ENCODE measurements at regions not wholly inside any gene's neighbourhood (a gene's known extent, or its start where the extent isn't known, plus 50 kb on each side); places are given as distances from the start of the nearest gene placed in this dataset.

DNA sequence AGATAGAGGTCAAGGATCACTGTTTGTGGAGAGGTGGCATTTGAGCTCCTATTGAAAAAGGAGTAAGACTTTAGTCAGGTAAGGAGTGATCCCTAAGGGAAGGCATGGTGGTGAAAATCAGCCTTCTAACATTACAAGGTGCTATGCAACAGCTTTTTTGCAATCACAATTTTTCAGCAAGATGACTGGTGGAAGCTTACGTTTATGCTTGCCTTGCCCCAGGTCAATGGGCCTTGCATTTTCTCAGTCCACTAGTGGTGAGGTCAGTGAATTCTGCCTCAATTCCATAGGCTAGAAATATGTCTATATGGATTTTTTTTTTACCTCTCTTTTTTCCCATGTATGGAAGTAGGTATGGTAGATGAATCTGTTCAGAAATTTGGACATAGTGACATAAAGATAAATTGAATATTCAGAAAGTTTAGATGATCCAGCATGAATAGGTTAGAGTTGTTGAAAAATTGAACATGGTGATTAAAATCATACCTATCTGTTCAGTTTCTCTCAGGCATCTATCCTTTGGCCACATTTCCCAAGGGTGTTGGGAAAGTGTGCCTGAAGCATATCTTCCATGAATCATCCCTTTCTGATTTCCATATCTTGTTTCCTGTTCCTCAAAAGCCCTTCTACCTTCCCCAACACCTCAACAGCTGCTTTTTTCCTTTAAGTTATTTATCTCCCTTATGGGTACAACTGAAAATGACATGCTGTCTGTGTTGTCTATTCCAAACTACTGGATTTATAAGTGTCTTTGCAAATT lies 71.9 kb upstream of the PTPRZ1 start:
- TF ChIP-seq, protein P1, sequence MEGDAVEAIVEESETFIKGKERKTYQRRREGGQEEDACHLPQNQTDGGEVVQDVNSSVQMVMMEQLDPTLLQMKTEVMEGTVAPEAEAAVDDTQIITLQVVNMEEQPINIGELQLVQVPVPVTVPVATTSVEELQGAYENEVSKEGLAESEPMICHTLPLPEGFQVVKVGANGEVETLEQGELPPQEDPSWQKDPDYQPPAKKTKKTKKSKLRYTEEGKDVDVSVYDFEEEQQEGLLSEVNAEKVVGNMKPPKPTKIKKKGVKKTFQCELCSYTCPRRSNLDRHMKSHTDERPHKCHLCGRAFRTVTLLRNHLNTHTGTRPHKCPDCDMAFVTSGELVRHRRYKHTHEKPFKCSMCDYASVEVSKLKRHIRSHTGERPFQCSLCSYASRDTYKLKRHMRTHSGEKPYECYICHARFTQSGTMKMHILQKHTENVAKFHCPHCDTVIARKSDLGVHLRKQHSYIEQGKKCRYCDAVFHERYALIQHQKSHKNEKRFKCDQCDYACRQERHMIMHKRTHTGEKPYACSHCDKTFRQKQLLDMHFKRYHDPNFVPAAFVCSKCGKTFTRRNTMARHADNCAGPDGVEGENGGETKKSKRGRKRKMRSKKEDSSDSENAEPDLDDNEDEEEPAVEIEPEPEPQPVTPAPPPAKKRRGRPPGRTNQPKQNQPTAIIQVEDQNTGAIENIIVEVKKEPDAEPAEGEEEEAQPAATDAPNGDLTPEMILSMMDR (optimal IDR thresholded peaks at IDR 0.05 in 1 of 3, IDR thresholded peaks at IDR 0.05 in 1 of 3, conservative IDR thresholded peaks at IDR 0.05 in 1 of 3; ENCODE audit: extremely low read depth in 1 of 3, insufficient read depth in 2 of 3, low read length in 3 of 3), result no peak
- no peak for TF ChIP-seq EZH2 (IDR thresholded peaks at IDR 0.05; ENCODE audit: low read length)

Measured in keratinocyte (primary cell).